Fibroblast of lung (primary cell): ENCODE measurements at regions not wholly inside any gene's neighbourhood (a gene's known extent, or its start where the extent isn't known, plus 50 kb on each side); places are given as distances from the start of the nearest gene placed in this dataset.

Experiments
- DNase-seq, 2 donors: peaks; one replicate each; pipeline versions ENCODE4 v3.0.0 to v3.0.0-alpha.2; 2010; ENCODE audit warnings: low read depth in 2 of 2
- H2AFZ ChIP-seq: 2 replicates; pipeline ENCODE4 v1.5.1; 2012; ENCODE audit warnings: low read length, control low read depth, inconsistent platforms
- H3K27ac ChIP-seq: 2 replicates; pipeline ENCODE4 v1.5.1; 2011; ENCODE audit warnings: low read length, control low read depth; ENCODE audit not compliant: insufficient read depth
- H3K27me3 ChIP-seq: 2 replicates; pipeline ENCODE4 v1.5.1; 2011; ENCODE audit warnings: mild to moderate bottlenecking, low read length; ENCODE audit not compliant: control insufficient read depth, insufficient read depth
- H3K36me3 ChIP-seq: 2 replicates; pipeline ENCODE4 v1.5.1; 2011; ENCODE audit warnings: low read length; ENCODE audit not compliant: control insufficient read depth, insufficient read depth
- H3K4me1 ChIP-seq: 2 replicates; pipeline ENCODE4 v1.5.1; 2011; ENCODE audit warnings: low read length; ENCODE audit not compliant: control insufficient read depth, insufficient read depth; ENCODE audit errors: extremely low read depth
- H3K4me2 ChIP-seq: 2 replicates; pipeline ENCODE4 v1.5.1; 2011; ENCODE audit warnings: low read length, control low read depth; ENCODE audit not compliant: insufficient read depth; ENCODE audit errors: extremely low read depth
- H3K4me3 ChIP-seq, 4 experiments: fragments of 200-600 bp in 1 of 4; sonication (generic) in 1 of 4; replicated peaks in 1 of 4; 2 replicates each; pipeline ENCODE4 v1.5.1; 2011 to 2016; ENCODE audit warnings: low read length in 4 of 4, low read depth in 3 of 4, mild to moderate bottlenecking in 3 of 4, control low read depth in 2 of 4, inconsistent platforms in 1 of 4, mixed read lengths in 1 of 4; ENCODE audit not compliant: insufficient read depth in 1 of 4; ENCODE audit errors: control extremely low read depth in 1 of 4
- H3K79me2 ChIP-seq: 2 replicates; pipeline ENCODE4 v1.5.1; 2012; ENCODE audit warnings: mild to moderate bottlenecking, low read length, inconsistent platforms; ENCODE audit not compliant: control insufficient read depth, insufficient read depth
- H3K9ac ChIP-seq: 2 replicates; pipeline ENCODE4 v1.5.1; 2011; ENCODE audit warnings: mild to moderate bottlenecking, low read length, control low read depth; ENCODE audit not compliant: insufficient read depth
- H3K9me3 ChIP-seq: 2 replicates; pipeline ENCODE4 v1.5.1; 2012; ENCODE audit warnings: low read depth, low read length; ENCODE audit not compliant: control insufficient read depth, insufficient read depth
- H4K20me1 ChIP-seq: 2 replicates; pipeline ENCODE4 v1.5.1; 2011; ENCODE audit warnings: low read length; ENCODE audit not compliant: control insufficient read depth, insufficient read depth; ENCODE audit errors: extremely low read depth
- CTCF ChIP-seq, 2 donors: IDR thresholded peaks in 1 of 2; conservative IDR thresholded peaks in 1 of 2; 1 replicate in 1 of 2; 2 replicates in 1 of 2; pipeline ENCODE4 v1.5.1; 2011 to 2012; ENCODE audit warnings: low read length in 2 of 2, control low read depth in 1 of 2, inconsistent platforms in 1 of 2, low read depth in 1 of 2, mild to moderate bottlenecking in 1 of 2
- EZH2 ChIP-seq: IDR thresholded peaks from 2 replicates; pipeline ENCODE4 v1.5.1; 2012; ENCODE audit warnings: low read length, control low read depth, mild to moderate bottlenecking; ENCODE audit errors: missing control alignments

- DNase-seq: no peak
- H3K4me1 ChIP-seq: no peaks in the 10 kb centered on the region
- no peaks in the 10 kb centered on the region for H3K79me2 ChIP-seq
- no peaks in the 10 kb centered on the region for H3K27me3 ChIP-seq
- no peak overlapping the region for H3K4me3 ChIP-seq
- no peak overlapping the region for H3K27ac ChIP-seq
- H3K4me2 ChIP-seq: no peak overlapping the region
- no peaks in the 10 kb centered on the region for H3K9me3 ChIP-seq
- H3K36me3 ChIP-seq: no peaks in the 10 kb centered on the region
- no peak overlapping the region for H3K9ac ChIP-seq
- no peaks in the 10 kb centered on the region for H4K20me1 ChIP-seq
- no peak for TF ChIP-seq CTCF (conservative IDR thresholded peaks at IDR 0.05 in 1 of 2, IDR thresholded peaks at IDR 0.05 in 1 of 2; ENCODE audit: low read depth in 1 of 2, low read length in 2 of 2)
- TF ChIP-seq EZH2: no peak
- no peak overlapping the region for H2AFZ ChIP-seq
Measured at GRCh38 chr1:187911820-187912219, 1083.1 kb downstream of the PLA2G4A start.

GRCh38 chr1:187920976-187921375, 1092.2 kb downstream of the PLA2G4A start:
- Histone ChIP-seq H4K20me1 (no peaks in the 10 kb centered on the region), H3K79me2 (no peaks in the 10 kb centered on the region), H3K36me3 (no peaks in the 10 kb centered on the region), H3K4me1 (no peaks in the 10 kb centered on the region), H3K4me3 (no peak overlapping the region), H3K4me2 (no peak overlapping the region), H3K27me3 (no peaks in the 10 kb centered on the region), H3K27ac (no peak overlapping the region), H2AFZ (no peak overlapping the region), H3K9ac (no peak overlapping the region), H3K9me3 (no peaks in the 10 kb centered on the region)
- no peak for TF ChIP-seq CTCF (conservative IDR thresholded peaks at IDR 0.05 in 1 of 2, IDR thresholded peaks at IDR 0.05 in 1 of 2; ENCODE audit: low read depth in 1 of 2, low read length in 2 of 2)
- TF ChIP-seq EZH2: no peak
- DNase-seq: no peak

- Histone ChIP-seq H3K27ac (no peak overlapping the region), H3K79me2 (no peaks in the 10 kb centered on the region), H3K9ac (no peak overlapping the region), H2AFZ (no peak overlapping the region), H3K36me3 (no peaks in the 10 kb centered on the region), H3K27me3 (no peaks in the 10 kb centered on the region), H3K4me1 (no peaks in the 10 kb centered on the region), H3K9me3 (no peaks in the 10 kb centered on the region), H3K4me3 (no peak overlapping the region), H4K20me1 (no peaks in the 10 kb centered on the region), H3K4me2 (no peak overlapping the region)
- peak in 1 of 2 donors; percentile 18 for DNase-seq
- TF ChIP-seq EZH2 (no peak), CTCF (conservative IDR thresholded peaks at IDR 0.05 in 1 of 2, IDR thresholded peaks at IDR 0.05 in 1 of 2; ENCODE audit: low read depth in 1 of 2, low read length in 2 of 2) (no peak)
Measured at GRCh38 chr1:187921426-187921825, 1092.7 kb downstream of the PLA2G4A start.
